CD4-positive, alpha-beta T cell treated with Interleukin-10 for 1 hour (primary cell): ENCODE measurements at regions not wholly inside any gene's neighbourhood (a gene's known extent, or its start where the extent isn't known, plus 50 kb on each side); places are given as distances from the start of the nearest gene placed in this dataset.
"Not testable (repeated sequence)": the region's sequence is repeated elsewhere in the genome, so short reads cannot be mapped to it uniquely, and the experiment has no call there.

Experiments used
- DNase-seq: peaks from one replicate; pipeline ENCODE4 v3.0.0-alpha.2; 2020

- DNase-seq: no peak
Measured at GRCh38 chr3:8276056-8276455, 225.6 kb upstream of the LMCD1 start.

DNA sequence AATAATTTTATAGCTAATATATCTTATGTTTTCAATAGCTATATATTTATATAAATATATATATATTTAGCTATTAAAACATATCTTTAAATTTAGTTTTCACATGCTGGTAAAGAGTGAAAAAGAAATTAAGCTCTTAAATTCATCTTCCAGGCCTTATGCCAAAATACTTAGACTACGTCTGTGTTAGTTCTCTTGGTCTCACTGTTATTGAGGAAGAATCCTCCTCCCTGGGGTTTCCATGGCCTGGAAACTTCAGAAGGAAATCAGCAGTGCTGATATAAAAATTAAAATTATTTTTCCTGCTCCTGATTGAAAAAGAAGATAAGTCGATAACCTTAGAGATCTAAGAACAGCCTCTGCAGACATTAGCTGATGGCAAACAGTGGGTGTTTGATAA lies 225.1 kb upstream of the LMCD1 start:
- DNase-seq: no peak

GRCh38 chr3:8278448-8278847 lies 223.2 kb upstream of the LMCD1 start:
- DNase-seq: no peak

DNA sequence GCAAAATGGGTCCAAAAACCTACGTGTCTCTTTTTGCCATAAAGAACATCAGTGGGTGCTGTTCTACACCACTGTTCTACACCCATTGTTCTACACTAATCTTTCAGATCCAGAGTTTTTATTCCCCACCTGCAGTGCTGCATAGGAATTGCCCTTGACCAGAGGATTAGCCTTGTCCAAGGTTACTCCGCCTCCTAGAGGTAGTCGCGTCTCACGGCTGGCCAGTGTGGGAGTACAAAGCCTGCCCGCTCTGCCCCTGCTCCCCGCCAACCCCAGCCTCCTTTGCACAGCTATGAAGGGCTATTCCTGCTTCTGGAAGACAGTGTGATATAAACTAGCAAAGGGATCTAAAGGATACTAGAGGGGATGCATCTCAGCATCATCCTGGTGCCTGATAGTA lies 222.1 kb upstream of the LMCD1 start:
- DNase-seq: no peak

GRCh38 chr3:8279886-8280550 lies 221.6 kb upstream of the LMCD1 start:
- DNase-seq: no peak

- DNase-seq: no peak
Measured at GRCh38 chr3:8282541-8283165, 219.0 kb upstream of the LMCD1 start.

DNA sequence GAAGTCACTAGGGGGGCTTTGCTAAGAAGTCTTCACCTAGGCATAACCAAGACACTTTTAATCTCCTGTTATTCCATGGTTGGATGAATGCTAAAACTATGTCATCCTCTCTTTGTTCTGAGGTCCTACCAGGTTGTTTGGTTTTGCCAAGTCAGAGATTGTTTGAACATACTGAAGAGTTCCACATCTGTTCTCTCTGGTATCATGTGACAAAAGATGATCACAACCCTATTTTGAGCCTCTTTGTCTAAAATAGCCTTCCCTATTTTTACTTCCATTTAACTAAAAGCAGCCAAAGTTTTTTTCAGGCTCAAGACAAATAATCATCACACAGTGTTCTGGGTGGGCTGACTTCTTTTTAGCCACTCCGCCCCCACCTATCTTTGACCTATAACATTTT lies 218.4 kb upstream of the LMCD1 start:
- no peak for DNase-seq

- DNase-seq: no peak
Measured at GRCh38 chr3:8286086-8286485, 215.5 kb upstream of the LMCD1 start.

DNA sequence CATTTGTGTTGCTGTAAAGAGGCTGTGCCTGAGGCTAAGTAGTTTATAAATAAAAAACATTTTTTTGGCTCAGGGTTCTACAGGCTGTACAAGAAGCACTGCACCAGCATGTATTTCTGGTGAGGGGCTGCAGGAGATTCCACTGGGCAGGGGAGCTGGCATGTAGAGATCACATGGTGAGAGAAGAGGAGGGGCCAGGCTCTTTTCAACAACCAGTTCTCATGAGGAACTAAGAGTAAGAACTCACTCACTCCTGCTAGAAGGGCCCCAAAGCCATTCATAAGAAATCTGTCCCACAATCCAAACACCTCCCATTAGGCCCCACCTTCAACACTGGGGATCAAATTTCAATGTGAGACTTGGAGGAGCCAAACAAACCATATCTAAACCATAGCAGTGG lies 214.9 kb upstream of the LMCD1 start:
- no peak for DNase-seq

GRCh38 chr3:8290611-8291010 lies 211.0 kb upstream of the LMCD1 start:
- no peak for DNase-seq

DNA sequence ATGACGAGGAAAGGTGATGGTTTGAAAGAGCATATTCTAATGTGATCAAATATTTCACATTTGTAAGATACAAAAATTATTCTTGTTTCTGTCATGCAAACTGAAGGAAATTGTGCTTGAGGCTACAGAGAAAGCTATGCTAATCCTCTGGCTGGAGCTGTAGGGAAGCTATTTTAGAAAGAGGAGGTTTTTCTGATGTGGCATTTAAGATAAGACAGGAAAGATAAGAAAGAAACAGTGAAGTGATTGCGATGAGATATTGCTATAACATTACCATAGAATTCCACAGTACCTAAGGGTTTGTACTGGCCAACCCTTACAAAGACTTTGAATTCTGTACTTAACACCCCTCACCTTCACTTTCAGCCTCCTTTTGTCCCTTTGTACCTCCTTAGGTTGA lies 205.2 kb upstream of the LMCD1 start:
- DNase-seq: no peak

- no peak for DNase-seq
Measured at GRCh38 chr3:8298021-8298954, 203.3 kb upstream of the LMCD1 start.

DNA sequence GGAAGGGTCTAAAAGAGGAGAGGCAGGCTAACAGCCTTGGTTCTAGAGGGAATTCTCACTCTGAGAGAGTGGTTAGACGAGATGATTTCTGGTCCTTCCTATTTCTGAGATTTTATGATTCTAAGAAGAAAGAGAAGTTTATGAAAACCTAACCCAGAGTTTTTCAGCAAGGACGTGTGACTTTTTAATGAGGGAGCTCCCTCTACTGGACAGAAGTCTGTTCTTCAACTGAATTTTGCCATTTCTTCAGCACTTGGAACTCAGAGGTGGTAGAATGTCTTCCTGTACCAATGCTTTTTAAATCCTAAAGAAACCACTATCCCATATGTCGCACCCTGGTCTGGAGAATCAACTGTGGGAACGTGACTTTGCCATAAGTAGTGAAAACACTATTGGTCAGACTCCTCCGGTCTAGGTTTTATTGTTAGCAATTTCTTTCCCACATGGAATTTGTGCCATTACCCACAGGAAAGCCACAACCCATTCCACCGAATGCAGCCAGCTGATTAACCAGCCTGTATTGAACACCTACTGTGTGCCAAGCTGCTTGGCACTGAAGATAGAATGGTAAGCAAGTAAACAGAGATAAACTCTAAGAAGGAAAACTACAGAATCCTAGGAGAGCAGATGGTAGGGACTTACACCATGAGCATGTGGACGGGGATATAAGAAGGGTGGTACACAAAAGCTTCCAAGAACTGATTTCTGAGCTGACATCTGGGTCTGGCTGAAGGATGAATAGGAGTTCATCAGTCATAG lies 199.5 kb upstream of the LMCD1 start:
- DNase-seq: peak; percentile 43

- DNase-seq: no peak
Measured at GRCh38 chr3:8303466-8303865, 198.2 kb upstream of the LMCD1 start.

DNA sequence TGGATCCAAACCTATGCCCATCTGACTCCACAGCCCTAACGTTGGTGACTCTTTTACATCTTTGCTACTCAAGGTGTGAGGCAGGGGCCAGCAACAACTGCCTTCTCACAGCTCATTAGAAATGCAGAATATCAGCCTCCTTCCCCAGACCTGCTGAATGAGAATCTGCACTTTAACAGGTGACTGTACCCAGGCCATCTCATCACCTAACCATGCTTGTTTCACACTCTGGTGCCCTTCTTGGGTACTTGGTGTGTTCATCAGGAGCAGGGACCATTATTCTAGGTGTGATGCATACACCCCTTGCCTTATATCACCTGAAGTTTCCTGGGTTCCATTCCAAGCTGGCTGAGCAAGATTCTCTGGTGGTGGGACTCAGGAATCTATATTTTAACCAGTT lies 196.3 kb upstream of the LMCD1 start:
- no peak for DNase-seq

- DNase-seq: no peak
Measured at GRCh38 chr3:8307545-8308110, 194.0 kb upstream of the LMCD1 start.

GRCh38 chr3:8311321-8311720 lies 190.3 kb upstream of the LMCD1 start:
- no peak for DNase-seq

DNA sequence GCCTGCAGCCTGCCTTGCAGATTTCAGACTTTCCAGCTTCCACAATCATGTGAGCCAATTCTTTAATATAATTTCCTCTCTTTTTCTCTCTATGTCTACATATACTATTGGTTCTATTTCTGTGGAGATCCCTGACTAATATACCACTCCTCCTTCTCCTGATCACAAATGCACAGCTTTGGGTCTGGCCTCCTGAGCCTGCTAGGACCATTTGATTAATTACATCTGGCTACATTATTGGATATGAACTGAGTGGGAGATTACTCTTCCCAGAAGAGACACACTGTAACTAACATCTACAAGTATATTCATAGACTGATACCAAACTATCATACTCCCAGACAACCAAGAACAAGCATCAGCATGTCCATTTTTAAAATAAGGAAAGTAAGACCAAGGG lies 188.9 kb upstream of the LMCD1 start:
- DNase-seq: no peak

- DNase-seq: no peak
Measured at GRCh38 chr3:8313560-8314267, 187.9 kb upstream of the LMCD1 start.

GRCh38 chr3:8315526-8315925 lies 186.1 kb upstream of the LMCD1 start:
- not testable (repeated sequence) for DNase-seq

DNA sequence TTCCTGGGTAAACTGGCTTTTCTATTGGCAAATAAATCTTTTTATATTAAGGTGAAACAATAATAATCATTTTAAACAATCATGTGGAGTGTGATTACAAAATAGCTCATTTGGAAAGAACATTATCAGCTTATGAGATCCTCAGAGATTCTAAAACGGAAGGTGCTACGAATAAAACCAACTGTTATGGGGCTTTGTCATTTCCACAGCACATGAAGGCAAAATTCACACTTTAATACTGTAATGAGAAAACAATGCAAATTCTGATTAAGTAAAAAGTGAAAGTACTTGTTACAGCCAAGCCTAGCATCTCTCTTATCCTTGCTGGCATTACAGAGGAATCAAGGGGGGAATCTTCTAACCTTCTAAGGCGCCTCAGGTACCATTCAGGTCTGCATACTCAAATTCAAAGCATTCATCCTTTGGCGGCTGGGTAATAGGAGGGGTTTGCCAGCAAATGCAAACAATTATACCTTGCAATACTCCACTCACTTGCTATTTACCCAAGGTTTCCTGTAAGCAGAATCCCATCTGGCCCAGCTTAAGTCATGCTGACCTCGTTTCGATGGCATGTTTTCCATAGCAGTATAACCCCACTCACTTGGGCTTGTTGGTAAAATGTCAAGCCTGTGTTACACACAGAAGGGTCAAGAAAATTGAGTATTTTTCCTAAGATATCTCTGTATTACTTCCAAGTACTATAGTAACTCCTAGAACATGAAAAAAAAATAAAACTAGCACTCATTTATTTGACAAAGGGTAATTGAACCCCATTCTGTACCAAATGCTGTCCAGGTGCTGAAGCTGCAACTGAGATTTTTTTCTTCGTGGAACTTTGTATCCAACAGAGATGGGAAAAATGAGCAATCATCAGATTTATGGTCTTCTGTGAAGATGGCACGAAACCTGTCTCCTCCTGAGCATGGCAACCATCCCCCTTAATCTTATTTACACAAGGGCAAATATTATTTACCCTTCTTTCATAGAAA lies 183.7 kb upstream of the LMCD1 start:
- DNase-seq: no peak
